ENCODE measurements at regions not wholly inside any gene's neighbourhood (a gene's known extent, or its start where the extent isn't known, plus 50 kb on each side); places are given as distances from the start of the nearest gene placed in this dataset.

DNA sequence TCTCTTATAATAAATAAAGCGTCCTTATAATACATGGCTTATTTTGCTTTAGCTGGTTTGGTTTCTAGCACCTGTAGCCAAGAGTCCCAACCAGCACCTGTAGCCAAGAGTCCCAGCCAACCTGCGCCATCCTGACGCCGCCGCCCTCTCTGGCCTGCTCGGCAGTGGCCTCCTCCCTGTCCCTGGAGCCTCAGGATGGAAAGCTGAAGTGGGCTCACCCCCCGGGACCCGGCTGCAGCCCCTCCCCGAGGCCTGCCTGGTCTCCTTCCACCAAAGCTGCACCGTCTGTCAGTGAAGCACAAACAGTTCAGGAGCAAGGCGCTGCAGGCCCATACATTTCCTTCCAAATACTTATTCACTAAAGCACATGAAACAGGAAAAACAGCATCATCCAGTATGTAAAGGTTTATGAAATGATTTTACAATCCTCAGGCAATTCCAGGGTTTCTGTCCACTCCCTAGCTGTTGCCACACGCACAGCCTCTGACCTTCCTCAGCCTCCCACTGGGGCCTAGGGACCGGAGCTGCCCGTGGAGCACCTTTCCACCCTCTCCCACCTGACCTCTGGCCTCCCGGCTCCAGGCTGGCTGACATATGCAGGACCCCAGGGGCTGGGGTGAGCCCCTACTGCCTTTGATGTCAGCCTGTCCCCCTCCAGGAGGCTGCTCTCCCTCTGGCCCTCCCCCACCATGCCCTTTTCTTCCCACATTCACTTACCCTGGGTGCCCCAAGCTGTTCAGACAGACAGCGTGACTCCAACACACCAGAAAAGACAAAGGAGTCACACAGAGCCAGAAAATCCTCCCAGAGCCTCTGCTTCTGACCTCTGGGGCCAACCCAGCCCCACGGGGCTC lies 149.6 kb upstream of the PPP2R2D start:
- Histone ChIP-seq H3K4me1 (no peaks in the 10 kb centered on the region), H3K4me3 (no peak overlapping the region), H3K36me3 (no peaks in the 10 kb centered on the region), H3K27ac (no peak overlapping the region), H3K9me3 (no peaks in the 10 kb centered on the region), H3K27me3 (peaks cover 0 to 59% (median 50%) of the 10 kb centered on the region in 7 donors)
- DNase-seq = no peak
- TF ChIP-seq, protein P1, sequence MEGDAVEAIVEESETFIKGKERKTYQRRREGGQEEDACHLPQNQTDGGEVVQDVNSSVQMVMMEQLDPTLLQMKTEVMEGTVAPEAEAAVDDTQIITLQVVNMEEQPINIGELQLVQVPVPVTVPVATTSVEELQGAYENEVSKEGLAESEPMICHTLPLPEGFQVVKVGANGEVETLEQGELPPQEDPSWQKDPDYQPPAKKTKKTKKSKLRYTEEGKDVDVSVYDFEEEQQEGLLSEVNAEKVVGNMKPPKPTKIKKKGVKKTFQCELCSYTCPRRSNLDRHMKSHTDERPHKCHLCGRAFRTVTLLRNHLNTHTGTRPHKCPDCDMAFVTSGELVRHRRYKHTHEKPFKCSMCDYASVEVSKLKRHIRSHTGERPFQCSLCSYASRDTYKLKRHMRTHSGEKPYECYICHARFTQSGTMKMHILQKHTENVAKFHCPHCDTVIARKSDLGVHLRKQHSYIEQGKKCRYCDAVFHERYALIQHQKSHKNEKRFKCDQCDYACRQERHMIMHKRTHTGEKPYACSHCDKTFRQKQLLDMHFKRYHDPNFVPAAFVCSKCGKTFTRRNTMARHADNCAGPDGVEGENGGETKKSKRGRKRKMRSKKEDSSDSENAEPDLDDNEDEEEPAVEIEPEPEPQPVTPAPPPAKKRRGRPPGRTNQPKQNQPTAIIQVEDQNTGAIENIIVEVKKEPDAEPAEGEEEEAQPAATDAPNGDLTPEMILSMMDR (IDR thresholded peaks at IDR 0.05) = no peak
- 70% methylated on average over 17 of the region's 17 CpGs for WGBS, 2 donors
- ATAC-seq = no peak
- intact Hi-C loops (cut with DNase I) = no loop called here

DNA sequence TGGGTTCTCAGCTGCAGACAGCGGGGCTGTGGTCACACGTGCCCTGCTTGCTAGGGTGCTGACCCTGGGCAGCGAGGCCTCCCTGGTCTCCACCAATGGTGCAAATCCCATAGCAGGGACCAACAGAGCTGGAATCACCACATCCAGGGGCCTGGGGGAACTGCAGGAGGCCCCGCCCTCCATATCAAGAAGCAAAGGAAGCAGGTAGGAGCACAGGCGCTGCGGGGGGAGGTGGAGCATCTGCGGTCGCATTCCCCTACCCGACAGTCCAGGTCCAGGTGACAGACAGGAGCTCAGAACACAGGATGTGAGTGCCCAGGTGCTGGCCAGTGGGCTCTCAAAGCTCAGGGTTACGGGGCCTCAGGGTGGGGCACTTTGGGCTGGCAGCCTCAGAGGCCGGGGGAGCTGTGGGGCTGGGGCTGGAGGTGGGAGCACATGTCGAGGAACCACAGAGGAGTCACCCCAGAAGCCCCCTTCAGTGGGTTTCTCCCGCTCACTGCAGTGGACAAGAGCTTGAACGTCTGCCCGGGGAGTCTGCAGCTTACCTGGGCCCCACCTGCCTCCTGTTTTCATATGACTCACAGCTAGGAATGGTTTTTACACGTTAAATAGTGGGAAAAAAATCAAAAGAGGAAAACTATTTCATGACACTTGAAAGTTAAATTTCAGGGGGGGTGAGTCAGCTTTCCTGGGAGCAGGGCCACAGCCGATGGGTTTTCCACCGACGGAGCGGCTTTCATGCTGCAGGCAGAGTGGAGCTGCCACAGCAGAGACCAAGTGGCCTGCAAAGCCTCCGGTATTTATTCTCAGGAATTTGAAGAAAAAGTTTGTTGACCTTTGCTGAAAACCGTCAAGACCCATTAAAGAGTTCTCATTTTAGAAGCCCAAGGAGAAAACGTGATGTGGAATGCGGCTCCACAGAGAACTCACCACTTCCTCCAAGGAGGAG lies 148.7 kb upstream of the PPP2R2D start:
- H3K27ac ChIP-seq = no peak overlapping the region
- TF ChIP-seq, protein P1 (IDR thresholded peaks at IDR 0.05) = no peak
- H3K36me3 ChIP-seq = no peaks in the 10 kb centered on the region
- peaks cover 0 to 55% (median 45%) of the 10 kb centered on the region in 7 donors for H3K27me3 ChIP-seq
- intact Hi-C loops (cut with DNase I) = no loop called here
- H3K9me3 ChIP-seq = no peaks in the 10 kb centered on the region
- ATAC-seq (no peak), DNase-seq (no peak)
- H3K4me3 ChIP-seq = no peak overlapping the region
- WGBS, 2 donors = 67 to 72% methylated on average over 24 of the region's 24 CpGs
- no peaks in the 10 kb centered on the region for H3K4me1 ChIP-seq

DNA sequence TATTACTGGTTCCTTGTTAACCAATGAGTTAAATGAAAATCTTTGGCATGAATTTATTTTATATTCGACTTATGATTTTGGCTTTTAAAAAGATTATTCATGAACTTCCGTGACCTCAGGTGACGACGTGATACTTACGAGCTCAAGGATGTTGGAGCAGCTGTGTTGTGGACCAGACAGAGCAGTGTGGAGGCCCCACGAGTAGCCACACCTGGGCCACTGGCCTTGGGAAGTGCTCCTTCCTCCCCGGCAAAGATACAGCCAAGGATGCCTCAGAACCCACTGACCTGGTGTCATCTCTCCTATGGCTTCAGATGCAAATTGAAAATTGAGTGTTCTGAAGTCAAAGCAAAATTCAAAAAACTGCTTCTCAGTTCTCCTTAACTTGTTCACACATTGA lies 147.5 kb upstream of the PPP2R2D start:
- H3K27ac ChIP-seq = no peak overlapping the region
- intact Hi-C loops (cut with DNase I) = no loop called here
- WGBS, 2 donors = 64 to 65% methylated on average over 7 of the region's 7 CpGs
- H3K27me3 ChIP-seq = peaks cover 0 to 45% (median 38%) of the 10 kb centered on the region in 7 donors
- DNase-seq (no peak), ATAC-seq (no peak)
- H3K4me1 ChIP-seq = no peaks in the 10 kb centered on the region
- TF ChIP-seq, protein P1 (IDR thresholded peaks at IDR 0.05) = no peak
- H3K4me3 ChIP-seq = no peak overlapping the region
- H3K9me3 ChIP-seq = no peaks in the 10 kb centered on the region
- no peaks in the 10 kb centered on the region for H3K36me3 ChIP-seq

DNA sequence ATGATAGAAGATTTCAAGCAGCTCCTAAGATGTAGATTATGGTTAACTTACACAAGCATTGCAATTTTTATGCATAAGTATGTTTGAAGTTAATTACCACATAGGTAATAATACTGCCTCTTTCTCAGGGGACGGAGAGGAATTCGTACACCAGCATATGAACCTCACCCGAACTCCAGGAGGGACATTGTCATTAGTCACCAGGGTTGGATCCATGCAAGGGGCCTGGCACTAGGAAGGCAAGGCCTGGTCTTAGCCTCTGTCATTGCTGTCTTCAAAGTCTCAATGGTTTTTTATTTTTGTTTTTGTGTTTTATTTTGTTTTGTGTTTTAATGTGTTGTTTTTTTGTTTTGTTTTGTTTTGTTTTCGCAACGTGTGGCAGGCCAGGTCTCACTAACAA lies 145.6 kb upstream of the PPP2R2D start:
- no peaks in the 10 kb centered on the region for H3K9me3 ChIP-seq
- 86 to 89% methylated on average over 5 of the region's 5 CpGs for WGBS, 2 donors
- peaks cover 0 to 37% (median 27%) of the 10 kb centered on the region in 7 donors for H3K27me3 ChIP-seq
- no peak for DNase-seq
- no peak for ATAC-seq
- no peaks in the 10 kb centered on the region for H3K36me3 ChIP-seq
- H3K4me3 ChIP-seq = no peak overlapping the region
- no peak overlapping the region for H3K27ac ChIP-seq
- TF ChIP-seq, protein P1 (IDR thresholded peaks at IDR 0.05) = no peak
- H3K4me1 ChIP-seq = no peaks in the 10 kb centered on the region
- intact Hi-C loops (cut with DNase I) = no loop called here

All from heart right ventricle (tissue), 16 donors.